Prostate gland (tissue), 2 donors: ENCODE measurements at regions not wholly inside any gene's neighbourhood (a gene's known extent, or its start where the extent isn't known, plus 50 kb on each side); places are given as distances from the start of the nearest gene placed in this dataset.

Experiments used
- DNase-seq: peaks from one replicate; pipeline ENCODE4 v3.0.0-alpha.2; 2019; ENCODE audit warnings: low spot score
- H3K27ac ChIP-seq, 2 donors: fragments of 200-600 bp; sonication (generic); 2 replicates each; pipeline ENCODE4 v1.5.1; 2017 to 2019
- H3K27me3 ChIP-seq: fragments of 200-600 bp; sonication (generic); replicated peaks from 2 replicates; pipeline ENCODE4 v1.5.1; 2019; ENCODE audit not compliant: insufficient read depth
- H3K36me3 ChIP-seq, 2 donors: fragments of 200-600 bp; sonication (generic); 1 replicate in 1 of 2; 2 replicates in 1 of 2; pipeline versions ENCODE4 v1.5.1 to v1.8.1; 2017 to 2019
- H3K4me1 ChIP-seq: fragments of 200-600 bp; sonication (generic); replicated peaks from 2 replicates; pipeline ENCODE4 v1.5.1; 2019
- H3K4me3 ChIP-seq, 2 donors: fragments of 200-600 bp; sonication (generic); 2 replicates each; pipeline ENCODE4 v1.5.1; 2017 to 2019
- H3K9me3 ChIP-seq: fragments of 200-600 bp; sonication (generic); 2 replicates; pipeline ENCODE4 v1.5.1; 2017
- CTCF ChIP-seq, 4 experiments: fragments of 200-600 bp in 2 of 4; fragments of 450-650 bp in 2 of 4; sonication (generic) in 2 of 4; IDR thresholded peaks; 1 replicate in 3 of 4; 2 replicates in 1 of 4; pipeline ENCODE4 v1.5.1; 2016 to 2019; ENCODE audit warnings: antibody characterized with exemption in 4 of 4, mild to moderate bottlenecking in 2 of 4, moderate library complexity in 2 of 4
- POLR2A ChIP-seq: fragments of 450-650 bp; IDR thresholded peaks from one replicate; pipeline ENCODE4 v1.6.1; 2016; ENCODE audit warnings: antibody characterized with exemption, mild to moderate bottlenecking
- POLR2AphosphoS5 ChIP-seq: sonication (generic); formaldehyde crosslinking; IDR thresholded peaks from one replicate; pipeline ENCODE4 v1.6.1; 2017; ENCODE audit warnings: antibody characterized with exemption
- WGBS: methylation state at CpG from one replicate; pipeline ENCODE4 v1.1.5; 2018; 5-methylcytosine and 5-hydroxymethylcytosine counted together
- intact Hi-C: fragments of 100-400 bp; cut with DNase I; formaldehyde crosslinking; loops from one replicate; pipeline ENCODE4 v1.14.2; 2022

DNA sequence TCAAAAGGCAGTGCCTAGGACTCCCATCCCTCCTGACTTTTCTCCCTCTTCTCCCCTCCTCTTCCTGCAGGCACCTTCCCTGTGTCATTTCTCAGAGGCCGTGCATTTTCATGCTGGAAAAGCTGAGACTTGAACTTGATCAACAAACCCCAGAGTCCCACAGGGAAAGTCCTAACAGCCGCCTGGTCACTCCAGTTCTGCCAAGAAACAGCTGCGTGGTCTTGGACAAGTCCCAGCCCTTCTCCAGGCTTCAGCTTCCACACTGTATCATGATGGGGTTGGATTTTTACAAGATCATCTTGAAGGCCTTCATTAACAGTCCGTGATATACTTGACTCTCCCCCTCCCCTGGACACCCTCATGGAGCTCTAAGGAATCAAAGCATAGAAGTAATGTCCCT lies 366.0 kb downstream of the BCOR start:
- Histone ChIP-seq H3K4me1 (peaks cover 5% of the 10 kb centered on the region), H3K4me3 (no peak overlapping the region), H3K27me3 (no peaks in the 10 kb centered on the region), H3K27ac (no peak overlapping the region), H3K9me3 (no peaks in the 10 kb centered on the region), H3K36me3 (no peaks in the 10 kb centered on the region)
- intact Hi-C loops = loop anchor here (10.0 kb wide), 4 partner anchors 173 to 443 kb away; no protein-coding TSS in a partner anchor
- TF ChIP-seq CTCF (IDR thresholded peaks at IDR 0.05) = no peak
- TF ChIP-seq POLR2AphosphoS5 = no peak
- TF ChIP-seq POLR2A = no peak
- 31% methylated on average over 4 of the region's 4 CpGs for WGBS
- no peak for DNase-seq

DNA sequence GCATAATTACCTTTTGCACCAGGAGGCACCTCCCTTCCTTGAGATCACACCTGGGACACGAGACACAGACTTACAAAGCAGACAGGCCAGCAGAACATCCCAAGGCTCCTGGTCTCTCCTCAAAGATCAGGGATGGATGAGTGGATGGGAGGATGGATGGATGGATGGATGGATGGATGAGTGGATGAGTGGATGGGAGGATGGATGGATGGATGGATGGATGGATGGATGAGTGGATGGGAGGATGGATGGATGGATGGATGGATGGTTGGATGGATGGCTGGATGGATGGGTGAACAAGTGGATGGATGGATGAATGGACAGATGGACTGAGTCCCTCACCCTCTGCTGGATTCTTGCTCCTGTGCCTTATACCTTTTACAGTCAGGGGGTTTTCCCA lies 364.0 kb downstream of the BCOR start:
- Histone ChIP-seq H3K4me3 (no peak overlapping the region), H3K27ac (no peak overlapping the region), H3K36me3 (no peaks in the 10 kb centered on the region), H3K4me1 (peaks cover 5% of the 10 kb centered on the region), H3K9me3 (no peaks in the 10 kb centered on the region), H3K27me3 (no peaks in the 10 kb centered on the region)
- WGBS = 100% methylated on average over 1 of the region's 1 CpG
- intact Hi-C loops = loop anchor here (10.0 kb wide), 4 partner anchors 171 to 441 kb away; no protein-coding TSS in a partner anchor
- DNase-seq = no peak
- TF ChIP-seq POLR2A = no peak
- no peak for TF ChIP-seq POLR2AphosphoS5
- no peak for TF ChIP-seq CTCF (IDR thresholded peaks at IDR 0.05)

GRCh38 chrX:39734174-39734776 lies 363.5 kb downstream of the BCOR start:
- Histone ChIP-seq H3K4me1 (peaks cover 5% of the 10 kb centered on the region), H3K27ac (no peak overlapping the region), H3K36me3 (no peaks in the 10 kb centered on the region), H3K9me3 (no peaks in the 10 kb centered on the region), H3K27me3 (no peaks in the 10 kb centered on the region), H3K4me3 (no peak overlapping the region)
- intact Hi-C loops = loop anchor here (10.0 kb wide), 4 partner anchors 171 to 441 kb away; no protein-coding TSS in a partner anchor
- DNase-seq = peak; percentile 71
- WGBS = 22% methylated on average over 2 of the region's 2 CpGs
- no peak for TF ChIP-seq POLR2A
- no peak for TF ChIP-seq CTCF (IDR thresholded peaks at IDR 0.05)
- peak; percentile 56 for TF ChIP-seq POLR2AphosphoS5

DNA sequence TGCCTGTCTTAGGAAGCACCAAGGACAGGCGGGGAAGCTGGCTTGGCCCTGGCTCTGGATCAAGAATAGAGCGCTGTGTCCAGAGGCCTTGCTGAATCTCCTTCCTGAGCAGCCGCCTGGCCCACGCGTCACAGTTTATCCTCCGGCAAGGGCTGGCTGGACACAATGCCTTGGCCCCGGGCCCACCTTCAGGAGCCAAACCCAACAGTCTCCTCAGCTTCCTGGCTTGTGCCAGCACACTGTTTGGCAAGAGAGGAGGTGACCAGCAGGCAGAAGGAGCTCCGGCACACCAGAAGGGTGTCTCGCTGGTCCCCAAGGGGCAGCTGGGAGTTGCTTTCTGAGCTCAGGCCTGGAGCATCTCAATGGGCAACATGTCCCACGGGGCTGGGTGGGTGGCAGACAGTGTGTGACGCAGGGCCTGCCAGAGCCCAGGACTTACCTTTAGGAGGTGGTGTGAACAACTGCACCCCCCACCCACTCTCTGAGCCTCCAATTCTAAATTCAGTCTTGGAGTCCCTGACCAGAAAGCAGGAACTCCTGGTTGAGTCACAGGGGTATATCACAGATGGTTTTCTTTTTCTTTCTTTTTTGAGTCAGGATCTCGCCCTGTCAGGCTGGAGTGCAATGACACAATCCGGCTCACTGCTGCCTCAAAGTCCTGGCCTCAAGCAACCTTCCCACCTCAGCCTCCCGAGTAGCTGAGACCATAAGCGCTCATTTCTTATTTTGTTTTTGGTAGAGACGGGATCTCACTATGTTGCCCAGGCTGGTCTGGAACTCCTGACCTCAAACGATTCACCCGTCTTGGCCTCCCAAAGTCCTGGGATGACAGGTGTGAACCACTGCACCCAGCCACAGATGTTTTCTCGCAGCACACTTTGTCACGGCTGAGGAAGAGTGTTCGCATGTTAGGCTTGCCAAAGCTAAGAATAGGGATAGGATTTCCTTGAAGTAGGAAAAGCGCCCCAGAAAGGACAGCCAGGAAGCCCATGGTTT lies 361.2 kb downstream of the BCOR start:
- intact Hi-C loops = loop anchor here (5.0 to 10.0 kb wide), 5 partner anchors 168 to 438 kb away; partner anchors contain the start of gene BCOR
- no peaks in the 10 kb centered on the region for H3K9me3 ChIP-seq
- no peaks in the 10 kb centered on the region for H3K36me3 ChIP-seq
- peaks cover 5% of the 10 kb centered on the region for H3K4me1 ChIP-seq
- no peak overlapping the region for H3K4me3 ChIP-seq
- peak; percentile 83 for DNase-seq
- no peaks in the 10 kb centered on the region for H3K27me3 ChIP-seq
- peak overlapping the region in 1 of 2 donors; percentile 41 for H3K27ac ChIP-seq
- TF ChIP-seq CTCF (IDR thresholded peaks at IDR 0.05) (peak in 1 of 4 experiments; percentile 4), POLR2A (no peak), POLR2AphosphoS5 (peak; percentile 79)
- WGBS = 41% methylated on average over 22 of the region's 22 CpGs
